ENCODE measurements at regions not wholly inside any gene's neighbourhood (a gene's known extent, or its start where the extent isn't known, plus 50 kb on each side); places are given as distances from the start of the nearest gene placed in this dataset.

GRCh38 chr14:76580967-76581366 lies 180.3 kb upstream of the VASH1 start:
- TF ChIP-seq POLR2A (IDR thresholded peaks at IDR 0.05) (no peak), CTCF (IDR thresholded peaks at IDR 0.05) (no peak)

All from esophagus squamous epithelium (tissue), 4 donors.